Stimulated activated naive B cell treated with anti-CD40 and anti-IgM and Interleukin-4, amounts not matched to agents 10 μg/mL and 1 μg/mL and 100 μg/mL, for 72 hours (primary cell): ENCODE measurements at regions not wholly inside any gene's neighbourhood (a gene's known extent, or its start where the extent isn't known, plus 50 kb on each side); places are given as distances from the start of the nearest gene placed in this dataset.

Experiments
- ATAC-seq, 2 donors: fragments of 150-1000 bp; cut with Tn5 transposase; replicated peaks; 2 replicates each; pipeline ENCODE4 v1.10.0; 2021; ENCODE audit warnings: moderate library complexity in 1 of 2
- DNase-seq: peaks from one replicate; pipeline ENCODE4 v3.0.0; 2021
- H3K27ac Mint-ChIP-seq: one replicate; pipeline ENCODE4 v1.8.0; 2022; ENCODE audit warnings: mild to moderate bottlenecking, mixed read lengths
- H3K27me3 Mint-ChIP-seq, 2 donors: one replicate each; pipeline ENCODE4 v1.8.0; 2022; ENCODE audit warnings: mixed read lengths in 2 of 2
- H3K36me3 Mint-ChIP-seq, 2 donors: one replicate each; pipeline ENCODE4 v1.8.0; 2022; ENCODE audit warnings: mixed read lengths in 2 of 2, mild to moderate bottlenecking in 1 of 2
- H3K4me1 Mint-ChIP-seq, 2 donors: one replicate each; pipeline ENCODE4 v1.8.0; 2022; ENCODE audit warnings: mixed read lengths in 2 of 2, mild to moderate bottlenecking in 1 of 2
- H3K4me3 Mint-ChIP-seq, 2 donors: one replicate each; pipeline ENCODE4 v1.8.0; 2022; ENCODE audit warnings: mild to moderate bottlenecking in 2 of 2, mixed read lengths in 2 of 2, moderate library complexity in 1 of 2
- H3K9me3 Mint-ChIP-seq, 2 donors: one replicate each; pipeline ENCODE4 v1.8.0; 2022; ENCODE audit warnings: mixed read lengths in 2 of 2, mild to moderate bottlenecking in 1 of 2

GRCh38 chr5:154132718-154133307 lies 57.7 kb upstream of the GALNT10 start:
- DNase-seq: no peak
- no peak for ATAC-seq
- peaks cover 0 to under 1% of the 10 kb centered on the region in 2 donors for H3K9me3 Mint-ChIP-seq
- H3K4me3 Mint-ChIP-seq: no peak overlapping the region
- H3K36me3 Mint-ChIP-seq: no peaks in the 10 kb centered on the region
- no peak overlapping the region for H3K27ac Mint-ChIP-seq
- no peaks in the 10 kb centered on the region for H3K4me1 Mint-ChIP-seq
- peaks cover 8% of the 10 kb centered on the region in 2 donors for H3K27me3 Mint-ChIP-seq

- Mint-ChIP-seq H3K36me3 (no peaks in the 10 kb centered on the region), H3K4me1 (no peaks in the 10 kb centered on the region), H3K27ac (no peak overlapping the region), H3K9me3 (no peaks in the 10 kb centered on the region), H3K4me3 (no peak overlapping the region), H3K27me3 (peaks cover 5 to 7% of the 10 kb centered on the region in 2 donors)
- ATAC-seq: no peak
- no peak for DNase-seq
These were observed 56.9 kb upstream of the GALNT10 start for GRCh38 chr5:154133591-154133990.

- Mint-ChIP-seq H3K4me3 (no peak overlapping the region), H3K27ac (no peak overlapping the region), H3K36me3 (no peaks in the 10 kb centered on the region), H3K27me3 (peaks cover 4 to 7% of the 10 kb centered on the region in 2 donors), H3K9me3 (no peaks in the 10 kb centered on the region), H3K4me1 (no peaks in the 10 kb centered on the region)
- no peak for DNase-seq
- ATAC-seq: no peak
These were observed 56.0 kb upstream of the GALNT10 start for GRCh38 chr5:154134499-154134898.

GRCh38 chr5:154135125-154135817 lies 55.3 kb upstream of the GALNT10 start:
- no peak overlapping the region for H3K4me3 Mint-ChIP-seq
- H3K9me3 Mint-ChIP-seq: no peaks in the 10 kb centered on the region
- ATAC-seq (no peak), DNase-seq (no peak)
- H3K27me3 Mint-ChIP-seq: peaks cover 5 to 10% of the 10 kb centered on the region in 2 donors
- H3K27ac Mint-ChIP-seq: no peak overlapping the region
- no peaks in the 10 kb centered on the region for H3K36me3 Mint-ChIP-seq
- H3K4me1 Mint-ChIP-seq: no peaks in the 10 kb centered on the region

GRCh38 chr5:154136141-154136540 lies 54.4 kb upstream of the GALNT10 start:
- no peaks in the 10 kb centered on the region for H3K36me3 Mint-ChIP-seq
- no peak for DNase-seq
- no peaks in the 10 kb centered on the region for H3K9me3 Mint-ChIP-seq
- H3K4me3 Mint-ChIP-seq: no peak overlapping the region
- no peak for ATAC-seq
- H3K4me1 Mint-ChIP-seq: no peaks in the 10 kb centered on the region
- H3K27me3 Mint-ChIP-seq: peaks cover 13 to 18% of the 10 kb centered on the region in 2 donors
- H3K27ac Mint-ChIP-seq: no peak overlapping the region

- no peak overlapping the region for H3K27ac Mint-ChIP-seq
- no peaks in the 10 kb centered on the region for H3K9me3 Mint-ChIP-seq
- ATAC-seq (no peak), DNase-seq (no peak)
- no peak overlapping the region for H3K4me3 Mint-ChIP-seq
- no peaks in the 10 kb centered on the region for H3K4me1 Mint-ChIP-seq
- H3K36me3 Mint-ChIP-seq: no peaks in the 10 kb centered on the region
- H3K27me3 Mint-ChIP-seq: peaks cover 20 to 23% of the 10 kb centered on the region in 2 donors
These were observed 51.8 kb upstream of the GALNT10 start for GRCh38 chr5:154138701-154139100.

GRCh38 chr5:154140381-154140780 lies 50.2 kb upstream of the GALNT10 start:
- no peak overlapping the region for H3K4me3 Mint-ChIP-seq
- H3K9me3 Mint-ChIP-seq: no peaks in the 10 kb centered on the region
- ATAC-seq (no peak), DNase-seq (no peak)
- no peaks in the 10 kb centered on the region for H3K4me1 Mint-ChIP-seq
- peaks cover 25% of the 10 kb centered on the region in 2 donors for H3K27me3 Mint-ChIP-seq
- no peaks in the 10 kb centered on the region for H3K36me3 Mint-ChIP-seq
- no peak overlapping the region for H3K27ac Mint-ChIP-seq
